Stimulated activated naive CD8-positive, alpha-beta T cell treated with anti-CD3 and anti-CD28 coated beads, Interleukin-15, Interleukin-2, amounts not matched to agents 100 ng/mL and 50 ng/mL, for 24 hours (primary cell): ENCODE measurements at regions not wholly inside any gene's neighbourhood (a gene's known extent, or its start where the extent isn't known, plus 50 kb on each side); places are given as distances from the start of the nearest gene placed in this dataset.

Experiments used
- H3K27ac Mint-ChIP-seq: one replicate; pipeline ENCODE4 v1.8.0; 2021; ENCODE audit warnings: mild to moderate bottlenecking, mixed read lengths
- H3K27me3 Mint-ChIP-seq: one replicate; pipeline ENCODE4 v1.8.0; 2021; ENCODE audit warnings: mixed read lengths
- H3K36me3 Mint-ChIP-seq: one replicate; pipeline ENCODE4 v1.8.0; 2021; ENCODE audit warnings: low read depth, mixed read lengths
- H3K4me1 Mint-ChIP-seq: one replicate; pipeline ENCODE4 v1.8.0; 2021; ENCODE audit warnings: low read depth, mixed read lengths
- H3K4me3 Mint-ChIP-seq: one replicate; pipeline ENCODE4 v1.8.0; 2021; ENCODE audit warnings: mild to moderate bottlenecking, mixed read lengths
- H3K9me3 Mint-ChIP-seq: one replicate; pipeline ENCODE4 v1.8.0; 2021; ENCODE audit warnings: mixed read lengths

DNA sequence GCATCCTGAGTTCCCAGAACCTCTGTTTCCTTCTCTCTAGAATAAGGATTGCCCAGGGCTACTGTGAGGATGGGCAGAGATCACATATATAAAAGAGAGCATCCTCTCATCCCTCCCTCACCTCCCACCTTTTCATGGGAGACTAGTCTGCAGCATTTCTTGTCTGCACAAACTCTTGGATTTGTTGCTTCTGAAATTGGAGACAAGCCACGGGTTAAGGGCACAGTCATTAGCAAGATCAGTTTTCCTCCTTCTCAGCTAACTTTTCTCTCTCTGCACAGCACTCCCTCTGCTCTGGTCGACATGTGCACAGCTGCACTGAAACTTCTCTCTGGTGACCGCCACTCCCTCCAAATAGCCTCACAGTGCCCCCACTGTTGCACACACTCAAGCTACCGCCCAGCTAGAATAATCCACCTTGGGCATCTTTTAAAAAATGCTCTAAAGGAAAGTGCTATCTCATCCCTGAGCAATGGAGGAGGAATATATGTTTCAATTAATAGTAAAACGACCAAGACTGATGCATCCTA is 50.9 kb upstream of the DUSP22 start:
- no peaks in the 10 kb centered on the region for H3K9me3 Mint-ChIP-seq
- H3K4me1 Mint-ChIP-seq, result peaks cover 13% of the 10 kb centered on the region
- no peak overlapping the region for H3K4me3 Mint-ChIP-seq
- H3K27me3 Mint-ChIP-seq, result no peaks in the 10 kb centered on the region
- H3K27ac Mint-ChIP-seq, result no peak overlapping the region
- H3K36me3 Mint-ChIP-seq, result no peaks in the 10 kb centered on the region
